ENCODE measurements at regions not wholly inside any gene's neighbourhood (a gene's known extent, or its start where the extent isn't known, plus 50 kb on each side); places are given as distances from the start of the nearest gene placed in this dataset.

DNA sequence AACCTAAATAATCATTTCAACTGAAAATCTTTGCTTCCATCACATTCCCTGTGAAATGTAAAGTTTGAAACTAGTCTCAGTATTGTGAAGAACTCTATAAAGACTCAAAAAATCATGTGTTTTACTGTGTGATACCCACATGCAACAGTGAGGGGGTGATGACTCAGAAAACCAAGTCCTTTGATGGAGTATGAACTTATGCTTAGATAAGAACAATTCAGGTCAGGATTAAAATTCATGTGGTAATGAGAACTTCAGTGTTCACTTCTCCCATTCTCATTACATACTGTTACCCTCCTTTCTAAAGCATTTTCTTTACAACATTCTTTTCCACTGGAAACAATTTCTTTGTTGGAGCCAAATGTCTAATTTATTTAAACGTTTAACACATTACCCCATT is 360.2 kb downstream of the FSIP2 start:
- intact Hi-C loops (cut with DNase I; ENCODE audit: low total_unique reads): no loop called here
- Histone ChIP-seq H3K36me3 (no peaks in the 10 kb centered on the region), H3K4me1 (no peaks in the 10 kb centered on the region), H3K4me3 (no peak overlapping the region), H3K27me3 (no peaks in the 10 kb centered on the region), H3K27ac (no peak overlapping the region), H3K9me3 (no peaks in the 10 kb centered on the region)
- no peak for DNase-seq
- TF ChIP-seq, protein P1, sequence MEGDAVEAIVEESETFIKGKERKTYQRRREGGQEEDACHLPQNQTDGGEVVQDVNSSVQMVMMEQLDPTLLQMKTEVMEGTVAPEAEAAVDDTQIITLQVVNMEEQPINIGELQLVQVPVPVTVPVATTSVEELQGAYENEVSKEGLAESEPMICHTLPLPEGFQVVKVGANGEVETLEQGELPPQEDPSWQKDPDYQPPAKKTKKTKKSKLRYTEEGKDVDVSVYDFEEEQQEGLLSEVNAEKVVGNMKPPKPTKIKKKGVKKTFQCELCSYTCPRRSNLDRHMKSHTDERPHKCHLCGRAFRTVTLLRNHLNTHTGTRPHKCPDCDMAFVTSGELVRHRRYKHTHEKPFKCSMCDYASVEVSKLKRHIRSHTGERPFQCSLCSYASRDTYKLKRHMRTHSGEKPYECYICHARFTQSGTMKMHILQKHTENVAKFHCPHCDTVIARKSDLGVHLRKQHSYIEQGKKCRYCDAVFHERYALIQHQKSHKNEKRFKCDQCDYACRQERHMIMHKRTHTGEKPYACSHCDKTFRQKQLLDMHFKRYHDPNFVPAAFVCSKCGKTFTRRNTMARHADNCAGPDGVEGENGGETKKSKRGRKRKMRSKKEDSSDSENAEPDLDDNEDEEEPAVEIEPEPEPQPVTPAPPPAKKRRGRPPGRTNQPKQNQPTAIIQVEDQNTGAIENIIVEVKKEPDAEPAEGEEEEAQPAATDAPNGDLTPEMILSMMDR (IDR thresholded peaks at IDR 0.05): no peak
- no peak for TF ChIP-seq POLR2A (IDR thresholded peaks at IDR 0.05)

DNA sequence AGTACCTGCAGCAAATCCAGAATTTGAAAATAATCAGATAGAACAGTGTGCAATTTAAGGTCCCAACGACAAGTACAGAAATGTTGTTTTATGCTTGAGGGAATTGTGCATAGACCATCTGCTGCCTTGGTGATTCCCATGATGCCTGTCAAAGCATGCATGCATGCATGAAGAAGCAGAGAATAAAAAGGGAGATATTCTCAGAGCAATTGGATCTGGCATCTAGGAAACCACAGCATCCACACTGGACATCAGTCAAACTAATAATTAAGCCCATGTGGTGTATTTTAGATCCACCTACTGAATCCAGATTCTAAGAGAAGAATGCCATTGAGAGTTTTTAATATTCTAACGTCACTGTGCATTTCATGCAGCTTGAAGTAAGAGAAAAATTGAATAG is 361.2 kb downstream of the FSIP2 start:
- H3K27ac ChIP-seq: no peak overlapping the region
- TF ChIP-seq, protein P1 (IDR thresholded peaks at IDR 0.05): no peak
- TF ChIP-seq POLR2A (IDR thresholded peaks at IDR 0.05): no peak
- no peaks in the 10 kb centered on the region for H3K9me3 ChIP-seq
- intact Hi-C loops (cut with DNase I; ENCODE audit: low total_unique reads): no loop called here
- H3K27me3 ChIP-seq: no peaks in the 10 kb centered on the region
- DNase-seq: no peak
- no peak overlapping the region for H3K4me3 ChIP-seq
- H3K4me1 ChIP-seq: no peaks in the 10 kb centered on the region
- H3K36me3 ChIP-seq: no peaks in the 10 kb centered on the region

DNA sequence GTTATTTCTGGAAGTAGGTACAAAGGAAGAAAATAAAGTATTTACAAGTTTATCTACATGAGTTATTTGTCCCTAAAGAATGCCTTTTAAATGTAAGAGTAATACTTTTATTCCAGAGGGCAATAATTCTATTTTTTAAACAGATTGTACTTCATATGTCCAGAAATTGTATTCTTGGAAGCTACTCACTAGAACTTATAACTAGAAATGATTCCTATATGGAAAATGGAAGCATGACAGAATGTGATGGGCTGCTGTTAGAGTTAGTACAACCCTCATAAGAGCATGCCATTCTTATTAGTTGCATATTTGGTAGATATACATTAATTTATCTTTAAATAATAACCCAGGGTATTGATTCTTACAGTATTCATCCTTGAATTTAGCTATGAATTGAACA is 362.0 kb downstream of the FSIP2 start:
- no peaks in the 10 kb centered on the region for H3K36me3 ChIP-seq
- intact Hi-C loops (cut with DNase I; ENCODE audit: low total_unique reads): no loop called here
- no peak for DNase-seq

DNA sequence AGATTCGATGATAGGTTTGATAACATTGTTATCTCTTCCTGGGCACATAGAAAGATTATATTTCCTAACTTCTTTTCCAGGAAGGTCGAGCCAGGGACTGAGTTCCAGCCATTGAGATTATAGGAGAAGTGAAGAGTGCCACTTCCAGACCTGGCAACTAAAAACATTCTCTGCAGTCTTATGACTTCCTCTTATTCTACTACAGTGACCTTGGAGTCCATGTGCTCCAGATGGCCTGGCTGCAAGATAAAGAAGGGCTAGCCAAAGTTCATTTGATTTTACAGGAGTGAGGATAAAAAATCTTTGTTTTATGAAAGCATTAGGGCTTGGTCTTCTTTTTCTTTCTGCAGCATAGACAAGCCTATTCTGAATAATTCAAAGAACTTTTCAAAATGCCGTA is 363.0 kb downstream of the FSIP2 start:
- H3K27ac ChIP-seq: no peak overlapping the region
- H3K36me3 ChIP-seq: no peaks in the 10 kb centered on the region
- no peaks in the 10 kb centered on the region for H3K27me3 ChIP-seq
- DNase-seq: no peak
- no peaks in the 10 kb centered on the region for H3K4me1 ChIP-seq
- H3K4me3 ChIP-seq: no peak overlapping the region
- TF ChIP-seq, protein P1 (IDR thresholded peaks at IDR 0.05): no peak
- no peak for TF ChIP-seq POLR2A (IDR thresholded peaks at IDR 0.05)
- no peaks in the 10 kb centered on the region for H3K9me3 ChIP-seq
- intact Hi-C loops (cut with DNase I; ENCODE audit: low total_unique reads): no loop called here

More for the DNA sequence above, 362.0 kb downstream of the FSIP2 start:
- H3K27ac ChIP-seq: no peak overlapping the region
- H3K4me3 ChIP-seq: no peak overlapping the region
- no peaks in the 10 kb centered on the region for H3K4me1 ChIP-seq
- no peaks in the 10 kb centered on the region for H3K27me3 ChIP-seq
- TF ChIP-seq, protein P1 (IDR thresholded peaks at IDR 0.05): no peak
- TF ChIP-seq POLR2A (IDR thresholded peaks at IDR 0.05): no peak
- H3K9me3 ChIP-seq: no peaks in the 10 kb centered on the region

DNA sequence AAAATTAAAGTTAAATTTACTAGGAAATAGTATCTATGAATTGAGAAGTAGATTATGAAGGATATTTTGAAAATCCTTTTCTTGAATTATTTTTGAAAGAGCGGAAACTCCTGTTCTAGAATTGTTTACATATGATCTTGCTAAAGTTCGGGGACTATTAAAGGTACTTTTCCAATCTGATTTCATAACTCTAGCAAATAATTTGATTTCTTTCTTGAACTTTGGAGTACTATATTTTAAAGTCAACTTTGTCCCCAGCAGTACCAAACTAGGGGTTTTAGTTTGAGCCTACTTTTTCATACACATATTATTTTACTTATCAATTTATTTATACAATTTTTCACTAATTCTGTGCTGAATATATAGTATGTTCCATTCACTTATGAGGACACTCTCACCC is 364.7 kb downstream of the FSIP2 start:
- H3K9me3 ChIP-seq: no peaks in the 10 kb centered on the region
- H3K36me3 ChIP-seq: no peaks in the 10 kb centered on the region
- TF ChIP-seq, protein P1 (IDR thresholded peaks at IDR 0.05): no peak
- TF ChIP-seq POLR2A (IDR thresholded peaks at IDR 0.05): no peak
- no peak overlapping the region for H3K27ac ChIP-seq
- no peaks in the 10 kb centered on the region for H3K27me3 ChIP-seq
- no peaks in the 10 kb centered on the region for H3K4me1 ChIP-seq
- DNase-seq: no peak
- no peak overlapping the region for H3K4me3 ChIP-seq
- intact Hi-C loops (cut with DNase I; ENCODE audit: low total_unique reads): no loop called here
